IMR-90 (cell line): ENCODE measurements at regions not wholly inside any gene's neighbourhood (a gene's known extent, or its start where the extent isn't known, plus 50 kb on each side); places are given as distances from the start of the nearest gene placed in this dataset.

Source experiments
- ATAC-seq: fragments of 200-7000 bp; cut with Tn5 transposase; 2 replicates; pipeline ENCODE4 v1.9.1; 2020; ENCODE audit warnings: low read depth, mild to moderate bottlenecking, moderate library complexity
- BruUV-seq: library from RNA; stranded (reverse); fragments of 400-500 nt; replicated peaks from 2 replicates; lab custom pipeline; 2021; lab: Mats Ljungman, UMichigan
- CTCF ChIA-PET: fragments of 300-600 bp; formaldehyde crosslinking; extraction: SDS; loops from one replicate; lab custom pipeline; 2021; ENCODE audit warnings: antibody characterized with exemption; lab: Yijun Ruan, JAX
- POLR2A ChIA-PET: fragments of 300-600 bp; sonication (Branson Sonifier 250); formaldehyde crosslinking; loops from one replicate; lab custom pipeline; 2022; ENCODE audit warnings: antibody characterized with exemption; ENCODE audit not compliant: unreplicated experiment; lab: Charles Lee
- DNase-seq: peaks from one replicate; pipeline ENCODE4 v3.0.0; 2013
- H2AFZ ChIP-seq: replicated peaks from 2 replicates; pipeline ENCODE3; 2013; ENCODE audit warnings: low read length, mild to moderate bottlenecking; ENCODE audit not compliant: poor library complexity
- H2AK5ac ChIP-seq: 2 replicates; pipeline ENCODE4 v1.6.1; 2013; ENCODE audit warnings: low read depth, low read length, inconsistent platforms
- H2AK9ac ChIP-seq: replicated peaks from 2 replicates; pipeline ENCODE3; 2013; ENCODE audit warnings: mild to moderate bottlenecking, low read depth, low read length, moderate library complexity; ENCODE audit not compliant: poor library complexity
- H2BK120ac ChIP-seq: 2 replicates; pipeline ENCODE4 v1.6.1; 2013; ENCODE audit warnings: low read depth, low read length, inconsistent platforms
- H2BK15ac ChIP-seq: 3 replicates; pipeline ENCODE4 v1.6.1; 2013; ENCODE audit warnings: low read depth, low read length, inconsistent platforms
- H2BK20ac ChIP-seq: 2 replicates; pipeline ENCODE4 v1.6.1; 2013; ENCODE audit warnings: low read depth, mild to moderate bottlenecking, inconsistent platforms, low read length, moderate library complexity
- H2BK5ac ChIP-seq: 2 replicates; pipeline ENCODE4 v1.6.1; 2013; ENCODE audit warnings: mild to moderate bottlenecking, low read depth, low read length, inconsistent platforms; ENCODE audit not compliant: poor library complexity, severe bottlenecking
- H3K14ac ChIP-seq: replicated peaks from 2 replicates; pipeline ENCODE4 v1.6.1; 2013; ENCODE audit warnings: low read depth, low read length, inconsistent platforms
- H3K18ac ChIP-seq: 2 replicates; pipeline ENCODE4 v1.6.1; 2013; ENCODE audit warnings: low read depth, low read length, control low read depth
- H3K23ac ChIP-seq: 2 replicates; pipeline ENCODE4 v1.6.1; 2013; ENCODE audit warnings: low read depth, low read length, inconsistent platforms
- H3K27ac ChIP-seq: 2 replicates; pipeline ENCODE4 v1.5.1; 2013; ENCODE audit warnings: mild to moderate bottlenecking, control low read depth, low read length; ENCODE audit not compliant: insufficient read depth
- H3K27me3 ChIP-seq: 2 replicates; pipeline ENCODE4 v1.6.1; 2013; ENCODE audit warnings: low read length; ENCODE audit not compliant: control insufficient read depth, insufficient read depth
- H3K36me3 ChIP-seq: 2 replicates; pipeline ENCODE4 v1.6.1; 2013; ENCODE audit warnings: low read length, mixed read lengths; ENCODE audit not compliant: control insufficient read depth, insufficient read depth
- H3K4ac ChIP-seq: 2 replicates; pipeline ENCODE4 v1.6.1; 2013; ENCODE audit warnings: low read depth, low read length, inconsistent platforms
- H3K4me1 ChIP-seq: 2 replicates; pipeline ENCODE4 v1.6.1; 2013; ENCODE audit warnings: low read length, mixed read lengths; ENCODE audit not compliant: control insufficient read depth, insufficient read depth
- H3K4me2 ChIP-seq: 2 replicates; pipeline ENCODE4 v1.6.1; 2013; ENCODE audit warnings: low read depth, mild to moderate bottlenecking, control low read depth, low read length, moderate library complexity
- H3K4me3 ChIP-seq: 2 replicates; pipeline ENCODE4 v1.5.1; 2013; ENCODE audit warnings: low read depth, mild to moderate bottlenecking, control low read depth, low read length, moderate library complexity; ENCODE audit not compliant: insufficient read depth
- H3K56ac ChIP-seq: 2 replicates; pipeline ENCODE4 v1.6.1; 2013; ENCODE audit warnings: low read length, inconsistent platforms; ENCODE audit not compliant: insufficient read depth; ENCODE audit errors: extremely low read depth
- H3K79me1 ChIP-seq, 2 experiments: 2 replicates each; pipeline ENCODE4 v1.6.1; 2013; ENCODE audit warnings: low read length in 2 of 2, inconsistent platforms in 1 of 2, low read depth in 1 of 2
- H3K9ac ChIP-seq: 2 replicates; pipeline ENCODE4 v1.6.1; 2013; ENCODE audit warnings: low read depth, low read length, control low read depth
- H3K9me1 ChIP-seq: 2 replicates; pipeline ENCODE4 v1.6.1; 2013; ENCODE audit warnings: low read length, inconsistent platforms; ENCODE audit not compliant: insufficient read depth
- H3K9me3 ChIP-seq: 2 replicates; pipeline ENCODE4 v1.6.1; 2013; ENCODE audit warnings: low read length; ENCODE audit not compliant: control insufficient read depth, insufficient read depth
- H4K20me1 ChIP-seq: 2 replicates; pipeline ENCODE4 v1.6.1; 2013; ENCODE audit warnings: low read length, inconsistent platforms; ENCODE audit not compliant: insufficient read depth
- H4K5ac ChIP-seq: 2 replicates; pipeline ENCODE4 v1.6.1; 2013; ENCODE audit warnings: mild to moderate bottlenecking, low read depth, low read length, control low read depth
- H4K8ac ChIP-seq, 2 experiments: 2 replicates each; pipeline ENCODE4 v1.6.1; 2013; ENCODE audit warnings: low read depth in 2 of 2, low read length in 2 of 2, control low read depth in 1 of 2, inconsistent platforms in 1 of 2
- H4K91ac ChIP-seq: 2 replicates; pipeline ENCODE4 v1.6.1; 2013; ENCODE audit warnings: low read depth, low read length, inconsistent platforms; ENCODE audit not compliant: insufficient read depth
- WGBS, 2 experiments: methylation state at CpG; one replicate each; pipeline versions ENCODE4 v1.1.5 to v1.1.7; 2013; ENCODE audit warnings: missing lambda C conversion rate in 2 of 2; ENCODE audit not compliant: insufficient read length in 1 of 2; ENCODE audit errors: extremely low coverage in 2 of 2; 5-methylcytosine and 5-hydroxymethylcytosine counted together
- dilution Hi-C: fragments of 300-500 bp; cut with HindIII; formaldehyde crosslinking; loops from one replicate; pipeline ENCODE4 v1.14.3; 2018; ENCODE audit warnings: low sequenced_read_pairs; ENCODE audit not compliant: unreplicated experiment
- in situ Hi-C: fragments of 300-500 bp; cut with MboI; formaldehyde crosslinking; loops from 3 replicates; pipeline ENCODE4 v1.14.3; 2019; ENCODE audit warnings: low sequenced_read_pairs, inconsistent platforms, mixed read lengths
- intact Hi-C: fragments of 100-400 bp; cut with micrococcal nuclease; formaldehyde crosslinking; loops from 2 replicates; pipeline ENCODE4 v1.10.0; 2022
- TF ChIP-seq, protein P1 (sequence below): fragments of 150-350 bp; IDR thresholded peaks from 2 replicates; pipeline ENCODE4 v1.6.1; 2017; ENCODE audit warnings: mild to moderate bottlenecking, antibody characterized with exemption, low read length, low read depth

GRCh38 chr15:29970402-29970695 is 112.4 kb upstream of the GOLGA8J start:
- ChIA-PET POLR2A (no interaction called here), CTCF (no interaction called here)
- Histone ChIP-seq H3K9ac (no peak overlapping the region), H3K9me1 (no peaks in the 10 kb centered on the region), H2BK120ac (no peak overlapping the region), H2AK5ac (no peak overlapping the region), H3K4me1 (no peaks in the 10 kb centered on the region), H2BK15ac (no peak overlapping the region), H4K20me1 (no peaks in the 10 kb centered on the region), H3K14ac (no peak overlapping the region), H4K5ac (no peak overlapping the region), H3K4me3 (no peak overlapping the region), H2BK20ac (no peak overlapping the region), H4K8ac (no peak overlapping the region), H3K27me3 (peaks cover 50% of the 10 kb centered on the region), H3K18ac (no peak overlapping the region), H3K27ac (no peak overlapping the region), H2AK9ac (no peak overlapping the region), H3K4me2 (no peak overlapping the region), H3K23ac (no peak overlapping the region), H3K79me1 (no peaks in the 10 kb centered on the region), H3K4ac (no peak overlapping the region), H3K9me3 (peaks cover 6% of the 10 kb centered on the region), H3K56ac (no peak overlapping the region), H4K91ac (no peak overlapping the region), H2AFZ (no peak overlapping the region), H3K36me3 (no peaks in the 10 kb centered on the region), H2BK5ac (no peak overlapping the region)
- WGBS, 2 experiments: no CpG with 5 or more reads among the region's 1 CpG
- ATAC-seq (no peak), DNase-seq (no peak)
- dilution Hi-C loops: no loop called here
- in situ Hi-C loops: no loop called here
- no TSS peak for BruUV-seq
- TF ChIP-seq, protein P1, sequence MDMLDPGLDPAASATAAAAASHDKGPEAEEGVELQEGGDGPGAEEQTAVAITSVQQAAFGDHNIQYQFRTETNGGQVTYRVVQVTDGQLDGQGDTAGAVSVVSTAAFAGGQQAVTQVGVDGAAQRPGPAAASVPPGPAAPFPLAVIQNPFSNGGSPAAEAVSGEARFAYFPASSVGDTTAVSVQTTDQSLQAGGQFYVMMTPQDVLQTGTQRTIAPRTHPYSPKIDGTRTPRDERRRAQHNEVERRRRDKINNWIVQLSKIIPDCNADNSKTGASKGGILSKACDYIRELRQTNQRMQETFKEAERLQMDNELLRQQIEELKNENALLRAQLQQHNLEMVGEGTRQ: no peak
- intact Hi-C loops: no loop called here
